ENCODE measurements at regions not wholly inside any gene's neighbourhood (a gene's known extent, or its start where the extent isn't known, plus 50 kb on each side); places are given as distances from the start of the nearest gene placed in this dataset.
A peak's percentile ranks its signal among the peaks of the same experiment; 100 is the strongest.

DNA sequence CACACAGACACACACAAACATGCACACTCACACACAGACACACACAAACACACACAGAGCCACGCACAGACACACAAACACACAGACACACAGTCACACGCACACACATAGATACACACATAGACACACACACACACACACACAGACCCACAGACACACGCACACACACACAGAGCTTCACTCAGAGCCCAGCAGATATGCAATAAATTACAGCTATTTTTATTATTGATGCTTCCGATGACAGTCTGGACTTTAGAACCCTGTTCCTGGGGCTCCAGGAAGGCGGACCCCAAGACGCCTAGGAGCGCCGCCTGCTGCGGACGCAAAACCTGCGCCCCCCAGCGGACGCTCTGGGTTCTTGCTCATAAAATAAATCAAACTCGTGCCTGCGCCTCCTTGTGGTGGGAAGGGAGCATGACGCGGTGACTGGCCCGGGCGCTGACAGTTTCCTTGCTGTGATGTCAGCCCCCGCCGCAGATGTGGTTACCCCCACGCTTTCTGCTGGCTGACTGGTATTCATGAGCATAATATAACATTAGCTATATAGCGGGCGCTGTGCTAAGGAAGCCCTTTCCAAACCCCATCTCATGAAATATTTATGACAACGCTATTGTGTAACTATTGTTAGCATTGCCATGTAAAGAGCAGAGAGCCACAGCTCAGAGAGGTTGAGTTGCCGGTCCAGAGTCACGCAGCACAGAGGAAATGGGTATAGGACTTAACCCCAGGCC, 64.4 kb upstream of the TM9SF2 start:
- no peak overlapping the region for H3K4me3 ChIP-seq
- intact Hi-C loops (cut with DNase I, micrococcal nuclease): loop anchor here (5.0 to 10.0 kb wide), 3 partner anchors 162 to 260 kb away; no protein-coding TSS in a partner anchor
- no peaks in the 10 kb centered on the region for H3K4me1 ChIP-seq (ENCODE audit: low read depth)
- peak; percentile 91 for ATAC-seq
- DNase-seq: peak; percentile 90 to 93 (median 91)
- TF ChIP-seq, protein P1, sequence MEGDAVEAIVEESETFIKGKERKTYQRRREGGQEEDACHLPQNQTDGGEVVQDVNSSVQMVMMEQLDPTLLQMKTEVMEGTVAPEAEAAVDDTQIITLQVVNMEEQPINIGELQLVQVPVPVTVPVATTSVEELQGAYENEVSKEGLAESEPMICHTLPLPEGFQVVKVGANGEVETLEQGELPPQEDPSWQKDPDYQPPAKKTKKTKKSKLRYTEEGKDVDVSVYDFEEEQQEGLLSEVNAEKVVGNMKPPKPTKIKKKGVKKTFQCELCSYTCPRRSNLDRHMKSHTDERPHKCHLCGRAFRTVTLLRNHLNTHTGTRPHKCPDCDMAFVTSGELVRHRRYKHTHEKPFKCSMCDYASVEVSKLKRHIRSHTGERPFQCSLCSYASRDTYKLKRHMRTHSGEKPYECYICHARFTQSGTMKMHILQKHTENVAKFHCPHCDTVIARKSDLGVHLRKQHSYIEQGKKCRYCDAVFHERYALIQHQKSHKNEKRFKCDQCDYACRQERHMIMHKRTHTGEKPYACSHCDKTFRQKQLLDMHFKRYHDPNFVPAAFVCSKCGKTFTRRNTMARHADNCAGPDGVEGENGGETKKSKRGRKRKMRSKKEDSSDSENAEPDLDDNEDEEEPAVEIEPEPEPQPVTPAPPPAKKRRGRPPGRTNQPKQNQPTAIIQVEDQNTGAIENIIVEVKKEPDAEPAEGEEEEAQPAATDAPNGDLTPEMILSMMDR (IDR thresholded peaks at IDR 0.05): peak; percentile 98
- H3K36me3 ChIP-seq (ENCODE audit: low read depth): no peaks in the 10 kb centered on the region
- no peaks in the 10 kb centered on the region for H3K9me3 ChIP-seq

DNA sequence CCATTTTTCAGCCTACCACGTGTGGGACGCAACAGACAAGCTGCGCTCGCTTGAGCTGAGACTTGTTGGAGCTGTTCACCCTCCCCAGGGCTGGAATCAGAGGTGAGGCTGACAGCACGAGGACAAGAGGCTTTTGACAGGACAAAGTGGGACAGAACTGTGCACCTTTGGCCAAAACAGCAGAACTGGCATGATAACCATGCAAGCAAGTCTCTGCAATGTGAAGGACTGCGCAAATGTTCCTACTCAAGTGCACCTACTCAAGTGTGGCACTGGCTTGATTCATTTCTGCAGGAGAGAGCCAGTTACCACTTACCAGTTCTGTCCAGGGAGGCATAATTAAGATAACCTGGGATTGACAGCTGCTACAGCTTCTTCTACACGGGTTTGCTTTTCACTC, 62.2 kb upstream of the TM9SF2 start:
- DNase-seq (no peak), ATAC-seq (no peak)
- H3K4me3 ChIP-seq: no peak overlapping the region
- H3K36me3 ChIP-seq (ENCODE audit: low read depth): no peaks in the 10 kb centered on the region
- intact Hi-C loops (cut with DNase I, micrococcal nuclease): loop anchor here (5.0 to 10.0 kb wide), 3 partner anchors 164 to 262 kb away; no protein-coding TSS in a partner anchor
- H3K4me1 ChIP-seq (ENCODE audit: low read depth): no peaks in the 10 kb centered on the region
- TF ChIP-seq, protein P1 (IDR thresholded peaks at IDR 0.05): no peak
- no peaks in the 10 kb centered on the region for H3K9me3 ChIP-seq

DNA sequence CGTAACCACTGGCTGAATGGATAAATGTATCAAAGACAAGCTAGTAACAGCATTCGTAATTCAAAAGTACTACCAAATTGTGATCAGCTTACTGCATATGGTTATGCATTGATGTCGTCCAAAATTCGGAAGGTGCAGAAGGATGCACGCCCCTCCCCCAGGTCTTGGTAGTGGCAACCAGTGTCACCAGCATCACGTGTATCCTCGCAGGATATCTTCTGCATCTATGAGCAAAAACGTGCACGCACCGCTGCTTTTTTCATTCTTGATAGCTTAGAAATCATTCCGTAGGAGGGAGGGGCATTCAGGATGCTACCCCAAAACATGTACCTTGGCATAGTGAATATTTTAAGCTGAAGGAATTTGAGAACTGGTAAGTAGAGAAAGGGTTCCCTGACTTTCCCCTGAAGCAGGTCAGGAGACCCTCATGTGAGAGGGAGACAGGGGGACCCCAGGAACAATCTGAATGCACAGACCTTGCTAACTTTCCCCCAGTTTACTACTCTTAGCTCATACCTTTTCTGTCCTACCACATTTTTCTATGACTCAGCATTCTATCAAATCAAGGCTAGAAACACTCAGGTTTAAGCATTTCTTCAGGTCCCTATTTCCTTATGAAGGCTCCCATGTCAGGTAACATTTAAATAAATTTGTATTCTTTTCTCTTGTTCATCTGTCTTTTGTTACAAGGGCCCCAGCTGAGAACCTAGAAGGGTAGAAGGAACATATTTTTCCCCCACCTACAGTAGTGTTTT, 61.2 kb upstream of the TM9SF2 start:
- TF ChIP-seq, protein P1 (IDR thresholded peaks at IDR 0.05): no peak
- no peaks in the 10 kb centered on the region for H3K36me3 ChIP-seq (ENCODE audit: low read depth)
- no peaks in the 10 kb centered on the region for H3K9me3 ChIP-seq
- DNase-seq (no peak), ATAC-seq (no peak)
- no peak overlapping the region for H3K4me3 ChIP-seq
- intact Hi-C loops (cut with DNase I, micrococcal nuclease): loop anchor here (5.0 to 10.0 kb wide), 3 partner anchors 165 to 263 kb away; no protein-coding TSS in a partner anchor
- no peaks in the 10 kb centered on the region for H3K4me1 ChIP-seq (ENCODE audit: low read depth)

DNA sequence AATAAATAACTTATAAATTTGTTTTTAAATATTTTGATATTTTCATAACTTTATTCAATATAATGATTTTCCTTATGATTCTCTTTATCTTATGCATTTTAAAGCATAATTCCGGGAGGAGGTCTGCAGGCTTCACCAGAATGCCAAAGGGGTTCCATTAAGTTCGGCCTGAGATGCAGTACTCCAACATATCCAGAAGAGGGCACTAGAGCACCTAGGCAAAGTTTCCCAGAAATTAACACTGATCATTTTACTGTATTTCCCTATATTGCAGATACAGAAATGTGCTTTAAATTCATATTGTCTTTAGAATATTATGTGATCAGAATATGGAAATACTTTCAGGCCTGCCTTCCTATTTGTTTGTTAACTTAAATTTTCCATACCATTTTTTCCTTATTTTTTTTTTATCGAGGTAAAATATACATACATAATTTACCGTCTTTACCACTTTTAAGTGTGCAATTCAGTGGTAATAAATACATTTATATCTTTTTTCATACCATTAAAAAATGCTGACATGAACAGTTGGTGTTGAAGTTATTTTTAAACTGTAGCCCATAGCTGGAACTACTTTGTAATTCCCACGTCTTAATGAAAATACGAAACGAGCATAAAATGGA, 58.9 kb upstream of the TM9SF2 start:
- peak; percentile 88 for ATAC-seq
- Histone ChIP-seq H3K36me3 (ENCODE audit: low read depth) (no peaks in the 10 kb centered on the region), H3K4me3 (no peak overlapping the region), H3K4me1 (ENCODE audit: low read depth) (no peaks in the 10 kb centered on the region), H3K9me3 (no peaks in the 10 kb centered on the region)
- intact Hi-C loops (cut with DNase I, micrococcal nuclease): no loop called here
- DNase-seq: peak in 1 of 3 donors; percentile 69
- TF ChIP-seq, protein P1 (IDR thresholded peaks at IDR 0.05): peak; percentile 95

DNA sequence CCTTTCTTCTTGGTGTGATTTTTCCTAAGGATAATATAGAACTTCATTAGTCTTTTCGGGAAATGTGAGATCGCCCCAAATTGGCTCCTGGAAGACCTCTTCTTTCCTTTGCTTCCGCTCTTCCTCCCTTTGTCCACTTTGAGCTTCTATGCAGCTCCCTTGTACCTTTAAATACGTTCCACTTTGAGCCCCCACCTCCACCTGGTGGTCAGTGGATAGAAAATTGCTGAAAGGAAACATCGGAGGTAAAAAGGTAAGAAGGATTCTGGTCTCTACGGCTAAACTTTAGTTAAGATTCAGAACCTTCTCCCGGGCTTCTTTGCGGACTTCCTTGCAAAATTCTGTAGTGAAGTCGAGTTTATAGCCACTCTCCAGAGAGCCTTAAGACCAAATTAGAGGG, 55.0 kb upstream of the TM9SF2 start:
- H3K4me1 ChIP-seq (ENCODE audit: low read depth): no peaks in the 10 kb centered on the region
- intact Hi-C loops (cut with DNase I, micrococcal nuclease): no loop called here
- no peak for ATAC-seq
- no peaks in the 10 kb centered on the region for H3K36me3 ChIP-seq (ENCODE audit: low read depth)
- H3K4me3 ChIP-seq: no peak overlapping the region
- no peak for DNase-seq
- TF ChIP-seq, protein P1 (IDR thresholded peaks at IDR 0.05): no peak
- no peaks in the 10 kb centered on the region for H3K9me3 ChIP-seq
